Right ventricle myocardium inferior (tissue), 1 donor: ENCODE measurements at regions not wholly inside any gene's neighbourhood (a gene's known extent, or its start where the extent isn't known, plus 50 kb on each side); places are given as distances from the start of the nearest gene placed in this dataset.
"Not testable (repeated sequence)": the region's sequence is repeated elsewhere in the genome, so short reads cannot be mapped to it uniquely, and the experiment has no call there.

Experiments
- ATAC-seq: fragments of 200-7000 bp; cut with Tn5 transposase; one replicate; pipeline ENCODE4 v1.9.1; 2020; ENCODE audit warnings: mild to moderate bottlenecking, moderate library complexity
- DNase-seq: peaks from one replicate; pipeline ENCODE4 v3.0.0; 2021; ENCODE audit errors: missing footprints
- intact Hi-C: fragments of 100-400 bp; cut with DNase I; formaldehyde crosslinking; loops from one replicate; pipeline ENCODE4 v1.11.0; 2022
- donor health status: DM: no; HTN: yes; CAD: no; lungs with severe emphysema.

DNA sequence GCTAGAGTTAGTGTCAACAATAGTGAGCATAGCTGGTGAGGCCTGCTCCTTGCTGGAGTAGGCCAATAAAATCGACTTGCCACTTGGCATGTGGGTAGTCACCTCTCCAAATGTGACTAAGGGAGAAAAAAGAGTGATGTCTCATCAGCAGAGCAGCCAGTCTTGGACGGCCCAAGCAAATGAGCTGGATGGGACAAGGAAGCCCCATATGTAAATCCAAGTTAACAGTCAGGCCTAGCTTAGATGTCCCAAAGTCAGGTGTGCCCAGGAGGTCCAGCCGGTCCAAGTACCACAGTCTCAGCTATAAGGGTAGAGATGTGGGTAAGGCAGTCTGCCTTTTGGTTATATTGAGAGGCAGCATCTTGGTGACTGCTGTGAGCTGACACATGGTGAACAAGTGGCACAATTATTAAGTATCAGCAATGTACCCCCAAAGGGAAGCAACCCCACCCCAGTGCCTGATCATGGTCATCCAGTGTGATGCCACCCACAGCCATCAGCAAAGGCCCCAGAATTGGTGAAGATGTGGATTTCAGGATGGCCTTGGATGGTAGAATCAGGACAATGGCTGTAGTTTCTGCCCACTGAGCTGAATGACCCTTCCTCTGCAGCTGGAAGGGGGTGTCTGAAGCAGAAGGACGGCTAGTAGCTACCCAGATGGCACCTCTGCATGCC lies 83.4 kb downstream of the TNFRSF13B start:
- DNase-seq (no peak), ATAC-seq (no peak)
- intact Hi-C loops, result no loop called here

DNA sequence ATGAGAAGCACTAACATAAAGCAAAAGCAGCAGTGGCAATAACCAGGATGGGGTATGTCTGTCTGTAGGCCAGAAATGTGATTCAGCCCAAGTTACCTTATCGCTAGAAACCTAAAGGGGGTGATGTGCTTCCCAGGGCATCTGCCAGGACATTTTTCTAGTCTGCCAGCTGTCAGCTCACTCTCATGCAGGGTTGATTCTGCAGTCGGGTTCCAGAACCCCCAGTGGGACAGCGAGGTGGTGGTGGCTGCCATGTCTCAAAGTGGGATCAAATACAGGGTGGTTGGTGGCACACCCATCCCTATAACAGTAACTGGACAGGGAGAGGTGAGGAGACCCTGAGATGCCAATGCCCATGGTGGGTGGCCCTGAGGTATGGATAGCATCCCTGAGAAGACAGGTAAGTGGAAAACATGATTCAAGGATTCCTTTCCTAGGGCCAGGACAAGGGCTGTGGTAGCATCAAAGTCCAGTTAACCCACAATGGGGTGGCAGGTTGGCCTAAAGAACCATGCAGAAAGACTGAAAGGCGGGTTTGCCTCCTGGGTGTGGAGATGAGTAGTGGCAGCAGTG lies 84.3 kb downstream of the TNFRSF13B start:
- intact Hi-C loops, result no loop called here
- DNase-seq, result no peak
- ATAC-seq, result no peak

GRCh38 chr17:16886655-16887322 lies 85.1 kb downstream of the TNFRSF13B start:
- intact Hi-C loops, result no loop called here
- DNase-seq (no peak), ATAC-seq (no peak)

- DNase-seq, intact Hi-C loops, ATAC-seq: not testable (repeated sequence)
Measured at GRCh38 chr17:16885204-16885603, 86.7 kb downstream of the TNFRSF13B start.

GRCh38 chr17:16882926-16883265 lies 89.0 kb downstream of the TNFRSF13B start:
- intact Hi-C loops, ATAC-seq, DNase-seq: not testable (repeated sequence)

- DNase-seq (no peak), ATAC-seq (no peak)
- intact Hi-C loops, result no loop called here
Measured at GRCh38 chr17:16882243-16882925, 89.5 kb downstream of the TNFRSF13B start.

DNA sequence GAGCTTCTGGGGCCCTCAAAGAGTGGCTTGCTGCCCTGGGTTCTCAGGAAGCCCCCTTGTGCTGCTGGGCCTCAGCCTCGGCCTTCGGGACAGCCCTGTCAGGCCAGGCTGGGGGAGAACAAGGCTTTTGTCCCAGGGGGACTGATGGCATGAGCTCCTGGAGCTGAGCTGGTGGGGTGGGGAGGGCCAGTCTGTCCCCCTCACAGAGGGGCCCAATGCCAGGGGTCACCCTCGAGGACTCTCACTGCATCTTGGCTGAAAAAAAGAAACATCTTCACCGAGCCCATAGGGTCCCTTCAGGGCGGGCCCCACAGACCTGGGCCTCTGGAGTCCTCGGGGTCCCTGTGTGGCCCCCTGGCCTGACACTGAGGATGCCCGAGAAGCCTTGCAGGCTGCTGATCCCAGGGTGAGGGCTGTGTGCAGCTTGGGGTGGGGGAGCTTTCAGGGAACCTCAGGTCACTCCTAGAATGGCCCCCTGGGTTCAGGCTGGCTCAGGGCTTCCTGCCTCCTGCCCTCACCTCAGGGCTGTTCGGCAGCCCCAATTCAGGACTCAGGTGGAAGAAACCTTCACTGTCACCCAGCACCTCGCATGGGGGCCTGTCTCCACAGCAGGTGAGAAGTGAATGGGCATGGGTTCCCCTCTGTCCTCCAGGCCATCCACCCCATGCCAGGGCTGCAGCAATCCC lies 90.5 kb downstream of the TNFRSF13B start:
- intact Hi-C loops, result no loop called here
- ATAC-seq (peak; percentile 39), DNase-seq (no peak)

DNA sequence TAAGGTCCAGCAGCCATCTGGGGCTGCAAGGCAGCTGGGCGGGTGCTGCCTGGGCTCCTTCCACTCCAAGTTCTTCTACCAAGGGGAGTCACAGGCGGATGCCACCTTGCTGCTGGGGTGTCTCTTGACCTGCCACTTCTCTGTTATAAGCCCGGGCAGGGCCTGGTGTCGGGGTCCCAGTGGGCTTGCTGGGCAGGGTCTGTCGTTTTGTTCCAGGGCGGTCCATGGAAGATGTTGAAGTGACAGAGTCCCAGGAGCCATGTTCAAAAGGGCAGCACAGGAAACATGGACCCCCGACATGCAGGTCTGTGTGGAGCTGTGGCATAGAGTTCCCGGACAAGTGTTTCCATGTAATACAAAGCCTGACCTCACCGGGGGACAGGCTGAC lies 91.1 kb downstream of the TNFRSF13B start:
- DNase-seq (no peak), ATAC-seq (no peak)
- intact Hi-C loops, result no loop called here

- no peak for ATAC-seq
- no peak for DNase-seq
- intact Hi-C loops, result no loop called here
Measured at GRCh38 chr17:16880121-16880842, 91.6 kb downstream of the TNFRSF13B start.

DNA sequence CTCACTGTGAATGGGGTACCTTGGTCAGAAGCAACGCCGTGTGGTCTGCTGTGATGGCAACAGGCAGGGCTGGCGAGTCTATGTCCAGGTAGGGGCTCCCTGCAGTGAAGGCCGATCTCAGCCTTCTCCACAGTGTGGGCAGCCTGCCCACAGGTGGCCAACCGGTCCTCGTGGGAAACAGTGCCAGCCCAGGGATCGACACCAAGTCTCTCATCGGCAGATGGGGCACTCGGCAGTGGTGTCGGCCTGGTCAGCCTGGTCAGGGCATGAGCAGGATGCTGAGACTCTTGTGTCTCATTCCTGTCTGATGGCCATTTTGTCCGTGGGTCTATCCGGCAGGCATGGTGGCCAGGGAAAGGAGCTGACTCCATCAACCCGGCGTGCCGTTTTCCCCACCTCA lies 92.2 kb downstream of the TNFRSF13B start:
- intact Hi-C loops, result no loop called here
- DNase-seq, result no peak
- ATAC-seq, result no peak

DNA sequence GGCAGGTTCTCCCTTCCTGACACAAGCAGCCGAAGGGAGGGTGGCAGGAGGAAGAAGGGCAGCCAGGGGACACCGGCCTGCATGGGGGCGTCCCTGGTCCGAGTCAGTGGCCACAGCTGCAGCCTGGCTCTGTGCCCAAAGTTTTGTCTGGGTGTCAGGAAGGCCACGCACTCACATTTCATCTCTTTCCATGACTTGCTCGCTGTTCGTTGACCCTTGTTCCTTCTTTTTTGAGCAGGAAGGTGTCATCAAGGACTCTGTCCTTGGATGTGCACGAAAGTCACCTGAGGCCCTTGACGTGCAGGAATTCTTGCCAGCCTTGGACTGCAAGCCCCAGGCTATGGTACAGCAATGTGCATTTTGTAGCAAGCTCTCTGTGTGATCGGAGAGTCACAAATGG lies 93.3 kb downstream of the TNFRSF13B start:
- intact Hi-C loops, result no loop called here
- no peak for DNase-seq

DNA sequence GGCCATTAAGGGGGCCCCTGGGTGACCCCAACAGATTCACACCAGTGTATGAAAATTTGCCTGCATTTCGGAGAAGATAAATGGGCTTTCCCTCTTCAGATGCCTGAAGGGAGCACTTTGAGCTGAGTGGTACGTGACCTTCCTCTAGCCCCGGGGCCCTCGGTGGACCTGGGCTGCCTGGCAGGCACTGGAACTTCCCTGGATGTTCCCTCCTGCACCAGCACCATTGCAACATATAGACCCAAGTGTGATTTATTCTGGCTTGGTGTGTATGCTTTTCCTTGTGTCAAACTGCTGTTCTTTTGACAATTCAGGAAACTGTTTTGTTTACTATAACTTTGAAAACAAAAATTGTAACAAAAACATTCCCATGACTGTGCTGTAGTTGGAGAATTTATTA lies 93.8 kb downstream of the TNFRSF13B start:
- DNase-seq (no peak), ATAC-seq (no peak)
- intact Hi-C loops, result no loop called here

More for the DNA sequence above, 93.3 kb downstream of the TNFRSF13B start:
- no peak for ATAC-seq

GRCh38 chr17:16877099-16877498 lies 94.8 kb downstream of the TNFRSF13B start:
- DNase-seq (no peak), ATAC-seq (no peak)
- intact Hi-C loops, result no loop called here

DNA sequence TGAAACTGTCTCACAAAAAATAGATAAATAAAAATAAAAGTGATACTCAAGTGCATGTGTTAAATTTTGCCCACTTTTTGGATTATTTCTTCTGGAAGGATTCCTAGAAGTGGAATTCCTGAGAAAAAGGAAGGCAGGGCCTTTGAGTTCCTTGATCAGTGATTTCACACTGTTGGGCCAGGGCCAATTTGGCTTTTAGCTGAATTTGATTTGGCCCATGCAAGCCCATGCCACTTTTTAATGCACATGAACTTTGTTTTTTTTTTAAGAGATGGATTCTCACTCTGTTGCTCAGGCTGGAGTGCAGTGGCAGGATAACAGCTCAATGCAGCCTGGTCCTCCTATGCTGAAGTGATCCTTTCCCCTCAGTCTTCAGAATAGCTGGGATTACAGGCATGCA lies 96.3 kb downstream of the TNFRSF13B start:
- no peak for DNase-seq

DNA sequence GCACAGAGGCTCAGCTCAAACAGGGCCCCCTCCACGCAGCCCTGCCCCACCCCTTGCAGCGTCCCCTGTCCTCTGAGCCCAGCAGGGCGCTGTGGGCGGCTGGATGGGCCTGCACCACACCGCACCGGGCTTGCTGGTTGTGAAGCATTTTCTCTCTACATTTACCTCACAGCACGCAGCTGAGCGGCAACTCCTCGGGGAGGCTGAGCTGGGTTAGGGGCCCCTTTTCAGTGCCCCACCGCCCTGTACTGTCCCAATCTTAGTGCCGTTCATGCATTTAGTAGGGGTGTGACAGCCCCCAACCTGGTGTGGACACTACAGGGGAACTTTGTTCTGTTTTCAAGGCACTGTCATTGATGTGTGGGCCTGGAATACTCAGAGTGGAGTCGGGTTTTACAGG lies 97.7 kb downstream of the TNFRSF13B start:
- intact Hi-C loops, DNase-seq, ATAC-seq: not testable (repeated sequence)

More for the DNA sequence above, 96.3 kb downstream of the TNFRSF13B start:
- intact Hi-C loops, result no loop called here
- ATAC-seq, result no peak

DNA sequence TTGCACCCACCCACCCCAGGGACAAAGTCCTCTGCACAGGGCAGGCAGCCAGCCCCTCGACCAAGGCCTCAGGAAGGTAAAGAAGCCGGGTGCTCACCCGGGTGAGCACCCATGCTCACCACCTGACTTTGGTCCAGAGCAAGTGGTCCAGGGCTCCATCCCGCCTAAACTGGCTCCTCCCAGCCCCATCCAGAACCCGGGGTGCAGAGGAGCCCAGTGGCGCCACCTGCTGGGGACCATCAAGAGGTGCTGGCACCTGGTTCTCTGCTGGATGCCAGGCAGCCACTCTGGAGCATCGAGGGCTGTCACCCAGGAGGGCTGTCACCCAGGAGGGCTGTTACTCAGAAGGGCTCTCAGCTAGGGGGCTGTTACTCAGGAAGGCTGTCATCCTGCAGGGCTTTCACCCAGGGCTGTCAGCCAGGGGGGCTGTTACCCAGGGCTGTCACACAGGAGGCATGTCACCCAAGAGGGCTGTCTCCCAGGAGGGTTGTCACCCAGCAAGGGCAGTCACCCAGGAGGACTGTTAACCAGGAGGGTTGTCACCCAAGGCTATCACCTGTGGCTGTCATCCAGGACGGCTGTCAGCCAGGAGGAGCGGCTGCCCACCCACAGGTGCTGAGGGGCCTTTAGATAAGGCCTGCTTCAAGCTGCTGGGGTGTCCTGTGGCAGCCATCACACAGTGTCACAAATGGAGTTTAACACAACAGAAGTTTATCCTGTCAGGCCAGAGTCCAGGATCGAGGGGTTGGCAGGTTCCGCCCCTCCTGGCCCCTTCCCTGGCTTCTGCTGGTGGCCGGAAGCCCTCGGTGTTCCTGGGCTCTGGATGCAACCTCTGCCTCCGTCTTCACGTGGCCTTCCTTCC lies 98.5 kb downstream of the TNFRSF13B start:
- intact Hi-C loops, result no loop called here
- ATAC-seq (no peak), DNase-seq (no peak)

GRCh38 chr17:16872351-16873173 lies 99.4 kb downstream of the TNFRSF13B start:
- ATAC-seq (no peak), DNase-seq (no peak)
- intact Hi-C loops, result no loop called here
